A673 (cell line): ENCODE measurements at regions not wholly inside any gene's neighbourhood (a gene's known extent, or its start where the extent isn't known, plus 50 kb on each side); places are given as distances from the start of the nearest gene placed in this dataset.

ENCODE experiments used
- BruUV-seq: library from RNA; stranded (reverse); fragments of 400-500 nt; replicated peaks from 2 replicates; lab custom pipeline; 2021; lab: Mats Ljungman, UMichigan
- CTCF ChIA-PET: fragments of 300-600 bp; sonication (Branson Sonifier 250); formaldehyde crosslinking; loops from one replicate; lab custom pipeline; 2022; ENCODE audit warnings: antibody characterized with exemption; lab: Charles Lee
- POLR2A ChIA-PET: fragments of 300-600 bp; sonication (Branson Sonifier 250); formaldehyde crosslinking; loops from one replicate; lab custom pipeline; 2022; ENCODE audit warnings: antibody characterized with exemption; ENCODE audit not compliant: low non-redundant PET; lab: Charles Lee
- DNase-seq: peaks from one replicate; pipeline ENCODE4 v3.0.0-alpha.2; 2015; ENCODE audit warnings: low spot score
- H3K27ac ChIP-seq: fragments of 200-600 bp; sonication (generic); 2 replicates; pipeline ENCODE4 v1.5.1; 2016; ENCODE audit warnings: mixed run types, low read depth, mild to moderate bottlenecking, mixed read lengths, antibody characterized with exemption, low read length; ENCODE audit not compliant: poor library complexity, severe bottlenecking
- H3K27me3 ChIP-seq: fragments of 200-600 bp; sonication (generic); replicated peaks from 2 replicates; pipeline ENCODE4 v1.6.1; 2017; ENCODE audit warnings: mixed run types, low read depth, mild to moderate bottlenecking, mixed read lengths, antibody characterized with exemption, low read length; ENCODE audit not compliant: insufficient read depth, poor library complexity
- H3K36me3 ChIP-seq: fragments of 200-600 bp; sonication (generic); 2 replicates; pipeline ENCODE4 v1.6.1; 2016; ENCODE audit warnings: mixed run types, mild to moderate bottlenecking, mixed read lengths, antibody characterized with exemption, low read length; ENCODE audit not compliant: insufficient read depth, poor library complexity, severe bottlenecking
- H3K4me1 ChIP-seq: fragments of 200-600 bp; sonication (generic); 2 replicates; pipeline ENCODE4 v1.6.1; 2017; ENCODE audit warnings: mixed run types, mild to moderate bottlenecking, mixed read lengths, antibody characterized with exemption, low read length; ENCODE audit not compliant: insufficient read depth, poor library complexity, severe bottlenecking
- H3K4me3 ChIP-seq: fragments of 200-600 bp; sonication (generic); 2 replicates; pipeline ENCODE4 v1.5.1; 2016; ENCODE audit warnings: low read depth, mixed run types, mild to moderate bottlenecking, mixed read lengths, low read length; ENCODE audit not compliant: poor library complexity, severe bottlenecking
- H3K9me3 ChIP-seq: fragments of 200-600 bp; sonication (generic); 2 replicates; pipeline ENCODE4 v1.6.1; 2016; ENCODE audit warnings: mixed run types, low read depth, mild to moderate bottlenecking, mixed read lengths, antibody characterized with exemption, low read length; ENCODE audit not compliant: poor library complexity, severe bottlenecking
- EZH2 ChIP-seq: fragments of 200-600 bp; sonication (generic); IDR thresholded peaks from 2 replicates; pipeline ENCODE4 v1.6.1; 2017; ENCODE audit warnings: borderline replicate concordance, low read depth, mild to moderate bottlenecking, mixed read lengths, antibody characterized with exemption, low read length; ENCODE audit not compliant: poor library complexity, severe bottlenecking
- intact Hi-C: fragments of 100-400 bp; cut with micrococcal nuclease; formaldehyde crosslinking; loops from one replicate; pipeline ENCODE4 v1.10.0; 2022; ENCODE audit not compliant: unreplicated experiment
- TF ChIP-seq, protein P1 (sequence below): fragments of 300-800, 200-600 bp; sonication (generic); conservative IDR thresholded peaks from 2 replicates; pipeline ENCODE4 v1.5.1; 2017; ENCODE audit warnings: low read depth, mild to moderate bottlenecking, antibody characterized with exemption, low read length, moderate library complexity, mixed read lengths

- H3K4me1 ChIP-seq = no peaks in the 10 kb centered on the region
- no peak overlapping the region for H3K4me3 ChIP-seq
- no peak for TF ChIP-seq EZH2
- TF ChIP-seq, protein P1, sequence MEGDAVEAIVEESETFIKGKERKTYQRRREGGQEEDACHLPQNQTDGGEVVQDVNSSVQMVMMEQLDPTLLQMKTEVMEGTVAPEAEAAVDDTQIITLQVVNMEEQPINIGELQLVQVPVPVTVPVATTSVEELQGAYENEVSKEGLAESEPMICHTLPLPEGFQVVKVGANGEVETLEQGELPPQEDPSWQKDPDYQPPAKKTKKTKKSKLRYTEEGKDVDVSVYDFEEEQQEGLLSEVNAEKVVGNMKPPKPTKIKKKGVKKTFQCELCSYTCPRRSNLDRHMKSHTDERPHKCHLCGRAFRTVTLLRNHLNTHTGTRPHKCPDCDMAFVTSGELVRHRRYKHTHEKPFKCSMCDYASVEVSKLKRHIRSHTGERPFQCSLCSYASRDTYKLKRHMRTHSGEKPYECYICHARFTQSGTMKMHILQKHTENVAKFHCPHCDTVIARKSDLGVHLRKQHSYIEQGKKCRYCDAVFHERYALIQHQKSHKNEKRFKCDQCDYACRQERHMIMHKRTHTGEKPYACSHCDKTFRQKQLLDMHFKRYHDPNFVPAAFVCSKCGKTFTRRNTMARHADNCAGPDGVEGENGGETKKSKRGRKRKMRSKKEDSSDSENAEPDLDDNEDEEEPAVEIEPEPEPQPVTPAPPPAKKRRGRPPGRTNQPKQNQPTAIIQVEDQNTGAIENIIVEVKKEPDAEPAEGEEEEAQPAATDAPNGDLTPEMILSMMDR = no peak
- POLR2A ChIA-PET = no interaction called here
- H3K27me3 ChIP-seq = no peaks in the 10 kb centered on the region
- BruUV-seq = no TSS peak
- intact Hi-C loops = no loop called here
- no peak overlapping the region for H3K27ac ChIP-seq
- no peak for DNase-seq
- no peaks in the 10 kb centered on the region for H3K36me3 ChIP-seq
- H3K9me3 ChIP-seq = no peaks in the 10 kb centered on the region
- CTCF ChIA-PET = no interaction called here
Measured at GRCh38 chr12:18850752-18851151, 112.8 kb downstream of the CAPZA3 start.

DNA sequence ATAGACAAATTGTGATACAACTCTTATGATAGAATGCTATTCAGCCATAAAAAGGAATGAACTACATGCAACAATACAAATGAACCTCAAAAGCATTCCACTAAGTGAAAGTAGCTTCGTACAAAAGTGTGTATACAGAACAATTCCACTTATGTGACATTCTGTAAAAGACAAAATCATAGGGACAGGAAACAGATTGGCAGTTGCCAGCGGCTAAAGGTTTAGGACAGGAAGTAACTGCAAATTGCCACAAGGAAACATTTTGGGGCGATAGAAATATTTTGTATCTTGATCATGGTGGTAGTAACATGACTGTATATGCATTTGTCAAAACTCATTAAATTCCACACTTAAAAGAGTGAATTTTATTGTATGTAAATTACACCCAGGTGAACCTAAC is 113.4 kb downstream of the CAPZA3 start:
- no peak for DNase-seq
- ChIA-PET CTCF (interaction anchor here (0.6 kb wide), 1 partner anchor 19 kb away, joined by 3 read pairs; no protein-coding TSS in a partner anchor), POLR2A (no interaction called here)
- intact Hi-C loops = no loop called here
- Histone ChIP-seq H3K36me3 (no peaks in the 10 kb centered on the region), H3K9me3 (no peaks in the 10 kb centered on the region), H3K4me1 (no peaks in the 10 kb centered on the region), H3K27me3 (no peaks in the 10 kb centered on the region), H3K27ac (no peak overlapping the region), H3K4me3 (no peak overlapping the region)
- BruUV-seq = no TSS peak
- TF ChIP-seq EZH2 = no peak
- TF ChIP-seq, protein P1 = no peak

- Histone ChIP-seq H3K9me3 (no peaks in the 10 kb centered on the region), H3K4me1 (no peaks in the 10 kb centered on the region), H3K36me3 (no peaks in the 10 kb centered on the region), H3K27ac (no peak overlapping the region), H3K4me3 (no peak overlapping the region), H3K27me3 (no peaks in the 10 kb centered on the region)
- intact Hi-C loops = no loop called here
- BruUV-seq = no TSS peak
- DNase-seq = no peak
- TF ChIP-seq, protein P1 = no peak
- ChIA-PET POLR2A (no interaction called here), CTCF (no interaction called here)
Measured at GRCh38 chr12:18853570-18854366, 115.8 kb downstream of the CAPZA3 start.
